SU-DHL-6 (cell line): ENCODE measurements at regions not wholly inside any gene's neighbourhood (a gene's known extent, or its start where the extent isn't known, plus 50 kb on each side); places are given as distances from the start of the nearest gene placed in this dataset.

ENCODE experiments used
- H2AFZ ChIP-seq: fragments of 200-600 bp; sonication (generic); 2 replicates; pipeline ENCODE4 v1.6.1; 2014; ENCODE audit warnings: low read depth, mild to moderate bottlenecking, moderate library complexity, mixed read lengths, antibody characterized with exemption, low read length; ENCODE audit not compliant: severe bottlenecking
- H3F3A ChIP-seq: fragments of 200-600 bp; shearing (Covaris generic); 2 replicates; pipeline ENCODE4 v1.6.0; 2016; ENCODE audit warnings: antibody characterized with exemption, mild to moderate bottlenecking; ENCODE audit not compliant: insufficient read depth
- H3K27ac ChIP-seq: fragments of 200-600 bp; sonication (generic); 2 replicates; pipeline ENCODE4 v1.5.1; 2016; ENCODE audit warnings: low read depth, mild to moderate bottlenecking, low read length, moderate library complexity, mixed read lengths
- H3K27me3 ChIP-seq: fragments of 200-600 bp; sonication (generic), shearing (Covaris generic); 2 replicates; pipeline ENCODE4 v1.6.0; 2014; ENCODE audit warnings: mild to moderate bottlenecking, low read length
- H3K36me3 ChIP-seq: fragments of 200-600 bp; sonication (generic); 2 replicates; pipeline ENCODE4 v1.6.1; 2014; ENCODE audit warnings: mild to moderate bottlenecking, low read length, mixed read lengths
- H3K4me2 ChIP-seq: fragments of 300-600, 200-600 bp; shearing (Covaris generic), sonication (generic); 2 replicates; pipeline ENCODE4 v1.6.0; 2014; ENCODE audit warnings: low read length, low read depth, mild to moderate bottlenecking; ENCODE audit not compliant: poor library complexity, severe bottlenecking
- H3K4me3 ChIP-seq: fragments of 200-600 bp; sonication (generic); 2 replicates; pipeline ENCODE4 v1.5.1; 2014; ENCODE audit warnings: antibody characterized with exemption, low read length, mild to moderate bottlenecking, mixed read lengths; ENCODE audit not compliant: insufficient read depth, poor library complexity, severe bottlenecking
- H3K79me2 ChIP-seq: fragments of 200-600 bp; sonication (generic); 2 replicates; pipeline ENCODE4 v1.6.1; 2014; ENCODE audit warnings: mild to moderate bottlenecking, low read length, moderate library complexity; ENCODE audit not compliant: insufficient read depth
- H3K9ac ChIP-seq: fragments of 200-600 bp; sonication (generic); 2 replicates; pipeline ENCODE4 v1.7.0; 2014; ENCODE audit warnings: mild to moderate bottlenecking, low read length
- H3K9me2 ChIP-seq: fragments of 200-600 bp; sonication (generic); replicated peaks from 2 replicates; pipeline ENCODE4 v1.6.1; 2014; ENCODE audit warnings: low read length; ENCODE audit not compliant: insufficient read depth
- H3K9me3 ChIP-seq: fragments of 200-600 bp; sonication (generic); 2 replicates; pipeline ENCODE4 v1.6.1; 2014; ENCODE audit warnings: low read length, mixed read lengths; ENCODE audit not compliant: insufficient read depth
- H4K20me1 ChIP-seq: fragments of 200-600 bp; sonication (generic); 2 replicates; pipeline ENCODE4 v1.6.1; 2014; ENCODE audit warnings: low read depth, mild to moderate bottlenecking, antibody characterized with exemption, low read length, moderate library complexity, mixed read lengths
- EZH2phosphoT487 ChIP-seq: fragments of 200-600 bp; sonication (generic), shearing (Covaris generic); conservative IDR thresholded peaks from 2 replicates; pipeline ENCODE4 v1.6.1; 2018; ENCODE audit warnings: mild to moderate bottlenecking, antibody characterized with exemption, low read length, moderate library complexity, mixed read lengths
- TF ChIP-seq, protein P1 (sequence below): fragments of 200-600 bp; sonication (generic); IDR thresholded peaks from one replicate; pipeline ENCODE4 v1.5.1; 2017; ENCODE audit warnings: antibody characterized with exemption, mild to moderate bottlenecking, low read length, moderate library complexity; ENCODE audit not compliant: insufficient read depth, poor library complexity, severe bottlenecking

DNA sequence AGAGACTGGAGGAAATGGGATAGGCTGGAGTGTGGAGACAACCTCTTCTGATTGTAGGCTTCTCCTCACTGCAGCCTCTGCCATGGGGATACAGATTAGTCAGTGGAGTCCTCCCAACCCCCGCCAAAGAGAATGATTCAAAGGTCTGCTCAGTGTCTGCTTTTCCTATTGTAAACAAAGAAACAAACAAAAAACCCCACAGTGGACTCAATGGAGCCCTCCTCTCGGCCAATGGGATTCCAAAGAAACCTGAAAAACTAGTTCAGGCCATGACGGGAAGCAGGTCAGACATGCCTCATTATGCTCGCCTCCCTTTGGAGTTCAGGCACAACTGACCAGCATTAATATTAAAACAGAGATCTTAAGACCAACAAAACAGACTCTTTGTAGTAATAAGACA is 85.8 kb downstream of the SEC61B start:
- H3K9me2 ChIP-seq = no peaks in the 10 kb centered on the region
- H3K27ac ChIP-seq = no peak overlapping the region
- no peaks in the 10 kb centered on the region for H3K79me2 ChIP-seq
- no peak for TF ChIP-seq EZH2phosphoT487
- TF ChIP-seq, protein P1, sequence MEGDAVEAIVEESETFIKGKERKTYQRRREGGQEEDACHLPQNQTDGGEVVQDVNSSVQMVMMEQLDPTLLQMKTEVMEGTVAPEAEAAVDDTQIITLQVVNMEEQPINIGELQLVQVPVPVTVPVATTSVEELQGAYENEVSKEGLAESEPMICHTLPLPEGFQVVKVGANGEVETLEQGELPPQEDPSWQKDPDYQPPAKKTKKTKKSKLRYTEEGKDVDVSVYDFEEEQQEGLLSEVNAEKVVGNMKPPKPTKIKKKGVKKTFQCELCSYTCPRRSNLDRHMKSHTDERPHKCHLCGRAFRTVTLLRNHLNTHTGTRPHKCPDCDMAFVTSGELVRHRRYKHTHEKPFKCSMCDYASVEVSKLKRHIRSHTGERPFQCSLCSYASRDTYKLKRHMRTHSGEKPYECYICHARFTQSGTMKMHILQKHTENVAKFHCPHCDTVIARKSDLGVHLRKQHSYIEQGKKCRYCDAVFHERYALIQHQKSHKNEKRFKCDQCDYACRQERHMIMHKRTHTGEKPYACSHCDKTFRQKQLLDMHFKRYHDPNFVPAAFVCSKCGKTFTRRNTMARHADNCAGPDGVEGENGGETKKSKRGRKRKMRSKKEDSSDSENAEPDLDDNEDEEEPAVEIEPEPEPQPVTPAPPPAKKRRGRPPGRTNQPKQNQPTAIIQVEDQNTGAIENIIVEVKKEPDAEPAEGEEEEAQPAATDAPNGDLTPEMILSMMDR = no peak
- H3K36me3 ChIP-seq = no peaks in the 10 kb centered on the region
- H3K9ac ChIP-seq = no peak overlapping the region
- no peaks in the 10 kb centered on the region for H4K20me1 ChIP-seq
- H3K27me3 ChIP-seq = no peaks in the 10 kb centered on the region
- no peak overlapping the region for H3K4me3 ChIP-seq
- no peak overlapping the region for H2AFZ ChIP-seq
- H3K4me2 ChIP-seq = no peak overlapping the region
- H3F3A ChIP-seq = no peaks in the 10 kb centered on the region
- no peaks in the 10 kb centered on the region for H3K9me3 ChIP-seq

DNA sequence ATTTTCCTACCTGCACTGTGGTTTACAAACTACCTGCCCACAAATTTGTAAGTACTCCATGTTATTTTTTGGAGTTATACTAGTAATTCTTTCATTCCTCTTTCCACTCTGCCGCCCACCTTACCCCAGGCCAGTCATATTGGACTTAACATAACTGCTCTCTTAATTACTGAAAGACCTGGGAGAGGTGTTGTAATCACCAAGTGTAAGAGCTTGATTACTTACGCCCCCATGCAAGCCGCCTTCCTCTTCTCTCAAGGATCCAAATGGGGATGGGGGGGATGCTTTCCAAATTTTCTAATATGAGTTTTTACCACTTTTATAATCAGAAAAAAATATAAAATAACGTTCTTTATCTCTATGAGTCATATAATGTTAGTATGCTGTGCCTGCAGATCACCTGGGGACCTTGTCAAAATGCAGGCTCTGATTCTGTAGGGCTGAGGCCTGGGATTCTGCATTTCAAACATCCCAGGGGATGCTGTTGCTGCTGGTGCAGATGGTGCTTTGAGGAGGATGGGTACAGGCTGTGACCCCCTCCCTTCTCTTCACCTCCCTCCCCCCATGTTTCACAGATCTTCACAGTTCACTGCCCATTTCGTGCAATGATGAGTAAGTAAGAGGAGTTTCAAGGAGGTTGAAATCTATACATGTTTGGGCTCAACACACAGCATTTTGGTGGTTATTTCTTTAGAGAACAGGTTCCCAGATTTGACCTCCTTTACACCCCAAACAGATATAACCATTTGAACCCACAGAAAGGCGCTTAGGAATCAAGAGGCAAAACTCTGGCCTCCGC is 87.3 kb downstream of the SEC61B start:
- no peaks in the 10 kb centered on the region for H3F3A ChIP-seq
- no peak overlapping the region for H2AFZ ChIP-seq
- no peaks in the 10 kb centered on the region for H3K36me3 ChIP-seq
- TF ChIP-seq, protein P1 = no peak
- no peak for TF ChIP-seq EZH2phosphoT487
- no peaks in the 10 kb centered on the region for H3K9me2 ChIP-seq
- no peak overlapping the region for H3K27ac ChIP-seq
- H4K20me1 ChIP-seq = no peaks in the 10 kb centered on the region
- no peaks in the 10 kb centered on the region for H3K9me3 ChIP-seq
- H3K9ac ChIP-seq = no peak overlapping the region
- no peaks in the 10 kb centered on the region for H3K79me2 ChIP-seq
- no peaks in the 10 kb centered on the region for H3K27me3 ChIP-seq
- H3K4me3 ChIP-seq = no peak overlapping the region
- H3K4me2 ChIP-seq = no peak overlapping the region

DNA sequence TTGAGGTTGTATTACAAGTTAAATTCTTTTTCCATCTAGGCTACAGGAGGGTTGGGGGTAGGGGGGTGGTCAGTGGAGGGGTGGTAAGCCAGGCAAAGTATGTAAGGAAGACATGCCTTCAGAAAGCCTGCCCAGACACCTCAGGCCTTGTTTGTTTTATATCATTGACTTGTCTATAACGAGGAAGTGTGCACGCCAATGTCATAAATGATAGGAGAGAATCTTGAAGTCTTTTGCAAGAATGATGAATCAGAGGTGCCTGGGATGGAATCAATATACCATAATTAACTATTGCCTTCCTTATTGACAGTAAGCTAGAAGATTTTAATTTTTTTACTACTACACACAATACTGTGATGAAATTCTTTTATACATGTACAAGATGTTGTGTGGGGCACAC is 90.7 kb downstream of the SEC61B start:
- Histone ChIP-seq H4K20me1 (no peaks in the 10 kb centered on the region), H3K27ac (no peak overlapping the region), H3K27me3 (no peaks in the 10 kb centered on the region), H3K4me3 (no peak overlapping the region), H3K36me3 (no peaks in the 10 kb centered on the region), H3F3A (no peaks in the 10 kb centered on the region), H3K4me2 (no peak overlapping the region), H3K9ac (no peak overlapping the region), H3K9me3 (no peaks in the 10 kb centered on the region), H2AFZ (no peak overlapping the region), H3K9me2 (no peaks in the 10 kb centered on the region), H3K79me2 (no peaks in the 10 kb centered on the region)
- TF ChIP-seq EZH2phosphoT487 = no peak
- TF ChIP-seq, protein P1 = no peak
